Breast epithelium (tissue), 3 donors: ENCODE measurements at regions not wholly inside any gene's neighbourhood (a gene's known extent, or its start where the extent isn't known, plus 50 kb on each side); places are given as distances from the start of the nearest gene placed in this dataset.

ENCODE experiments used
- POLR2AphosphoS5 ChIP-seq, 3 donors: sonication (generic); formaldehyde crosslinking; IDR thresholded peaks; one replicate each; pipeline ENCODE4 v1.6.1; 2017; ENCODE audit warnings: antibody characterized with exemption in 3 of 3
- TF ChIP-seq, protein P1 (sequence below), 3 donors: fragments of 450-650 bp; IDR thresholded peaks; one replicate each; pipeline ENCODE4 v1.5.1; 2016 to 2017; ENCODE audit warnings: antibody characterized with exemption in 3 of 3, mild to moderate bottlenecking in 3 of 3, moderate library complexity in 3 of 3

- TF ChIP-seq, protein P1, sequence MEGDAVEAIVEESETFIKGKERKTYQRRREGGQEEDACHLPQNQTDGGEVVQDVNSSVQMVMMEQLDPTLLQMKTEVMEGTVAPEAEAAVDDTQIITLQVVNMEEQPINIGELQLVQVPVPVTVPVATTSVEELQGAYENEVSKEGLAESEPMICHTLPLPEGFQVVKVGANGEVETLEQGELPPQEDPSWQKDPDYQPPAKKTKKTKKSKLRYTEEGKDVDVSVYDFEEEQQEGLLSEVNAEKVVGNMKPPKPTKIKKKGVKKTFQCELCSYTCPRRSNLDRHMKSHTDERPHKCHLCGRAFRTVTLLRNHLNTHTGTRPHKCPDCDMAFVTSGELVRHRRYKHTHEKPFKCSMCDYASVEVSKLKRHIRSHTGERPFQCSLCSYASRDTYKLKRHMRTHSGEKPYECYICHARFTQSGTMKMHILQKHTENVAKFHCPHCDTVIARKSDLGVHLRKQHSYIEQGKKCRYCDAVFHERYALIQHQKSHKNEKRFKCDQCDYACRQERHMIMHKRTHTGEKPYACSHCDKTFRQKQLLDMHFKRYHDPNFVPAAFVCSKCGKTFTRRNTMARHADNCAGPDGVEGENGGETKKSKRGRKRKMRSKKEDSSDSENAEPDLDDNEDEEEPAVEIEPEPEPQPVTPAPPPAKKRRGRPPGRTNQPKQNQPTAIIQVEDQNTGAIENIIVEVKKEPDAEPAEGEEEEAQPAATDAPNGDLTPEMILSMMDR (IDR thresholded peaks at IDR 0.05) = no peak
- no peak for TF ChIP-seq POLR2AphosphoS5 (IDR thresholded peaks at IDR 0.05)
Observed at GRCh38 chr2:9724565-9724964, 93.8 kb upstream of the YWHAQ start.
